ENCODE measurements at regions not wholly inside any gene's neighbourhood (a gene's known extent, or its start where the extent isn't known, plus 50 kb on each side); places are given as distances from the start of the nearest gene placed in this dataset.
A peak's percentile ranks its signal among the peaks of the same experiment; 100 is the strongest.

GRCh38 chr10:128851281-128851680 lies 615.8 kb upstream of the MGMT start:
- Mint-ChIP-seq H3K27ac (no peak overlapping the region), H3K4me3 (no peak overlapping the region), H3K9me3 (no peaks in the 10 kb centered on the region), H3K36me3 (no peaks in the 10 kb centered on the region), H3K4me1 (peaks cover 20% of the 10 kb centered on the region), H3K27me3 (ENCODE audit: insufficient read depth, low read depth) (peaks cover 8% of the 10 kb centered on the region)
- peaks cover 5% of the 10 kb centered on the region for H3K4me1 ChIP-seq
- H4K20me1 ChIP-seq (ENCODE audit: low read depth), result no peaks in the 10 kb centered on the region
- H3K36me3 ChIP-seq, result no peaks in the 10 kb centered on the region
- no peaks in the 10 kb centered on the region for H3K9me3 ChIP-seq (ENCODE audit: low read depth)
- no peak for DNase-seq (ENCODE audit: low spot score)
- H3K79me2 ChIP-seq (ENCODE audit: low read depth), result no peaks in the 10 kb centered on the region
- no peaks in the 10 kb centered on the region for H3F3A ChIP-seq (ENCODE audit: low read depth)
- no peak for TF ChIP-seq EZH2 (IDR thresholded peaks at IDR 0.05)
- TF ChIP-seq EZH2phosphoT487 (IDR thresholded peaks at IDR 0.05), result no peak
- no peak for TF ChIP-seq CTCF (IDR thresholded peaks at IDR 0.05)
- no peak overlapping the region for H3K4me3 ChIP-seq
- H2AFZ ChIP-seq (replicated peaks), result no peak overlapping the region
- H3K27me3 ChIP-seq, result no peaks in the 10 kb centered on the region
- H3K4me2 ChIP-seq, result no peak overlapping the region
- H3K9ac ChIP-seq, result no peak overlapping the region
- no peak overlapping the region for H3K27ac ChIP-seq

GRCh38 chr10:128851726-128852125 lies 615.3 kb upstream of the MGMT start:
- Mint-ChIP-seq H3K36me3 (no peaks in the 10 kb centered on the region), H3K27me3 (ENCODE audit: insufficient read depth, low read depth) (peaks cover 5% of the 10 kb centered on the region), H3K4me3 (no peak overlapping the region), H3K27ac (no peak overlapping the region), H3K4me1 (peaks cover 20% of the 10 kb centered on the region), H3K9me3 (no peaks in the 10 kb centered on the region)
- Histone ChIP-seq H3K27me3 (no peaks in the 10 kb centered on the region), H3K79me2 (ENCODE audit: low read depth) (no peaks in the 10 kb centered on the region), H3K4me1 (peaks cover 5% of the 10 kb centered on the region), H3K4me3 (no peak overlapping the region), H3K9me3 (ENCODE audit: low read depth) (no peaks in the 10 kb centered on the region), H2AFZ (replicated peaks) (no peak overlapping the region), H4K20me1 (ENCODE audit: low read depth) (no peaks in the 10 kb centered on the region), H3K36me3 (no peaks in the 10 kb centered on the region), H3K4me2 (no peak overlapping the region), H3K27ac (no peak overlapping the region), H3F3A (ENCODE audit: low read depth) (no peaks in the 10 kb centered on the region), H3K9ac (no peak overlapping the region)
- TF ChIP-seq EZH2phosphoT487 (IDR thresholded peaks at IDR 0.05) (no peak), EZH2 (IDR thresholded peaks at IDR 0.05) (no peak), CTCF (IDR thresholded peaks at IDR 0.05) (no peak)
- DNase-seq (ENCODE audit: low spot score), result no peak

- H3K4me2 ChIP-seq, result no peak overlapping the region
- no peaks in the 10 kb centered on the region for H3K9me3 ChIP-seq (ENCODE audit: low read depth)
- DNase-seq (ENCODE audit: low spot score), result no peak
- no peak overlapping the region for H3K27ac ChIP-seq
- Mint-ChIP-seq H3K9me3 (no peaks in the 10 kb centered on the region), H3K27ac (no peak overlapping the region), H3K27me3 (ENCODE audit: insufficient read depth, low read depth) (peaks cover 2% of the 10 kb centered on the region), H3K36me3 (no peaks in the 10 kb centered on the region), H3K4me3 (no peak overlapping the region), H3K4me1 (peaks cover 20% of the 10 kb centered on the region)
- no peaks in the 10 kb centered on the region for H4K20me1 ChIP-seq (ENCODE audit: low read depth)
- TF ChIP-seq EZH2phosphoT487 (IDR thresholded peaks at IDR 0.05) (no peak), CTCF (IDR thresholded peaks at IDR 0.05) (no peak)
- no peaks in the 10 kb centered on the region for H3K79me2 ChIP-seq (ENCODE audit: low read depth)
- no peak overlapping the region for H2AFZ ChIP-seq (replicated peaks)
- H3K27me3 ChIP-seq, result no peaks in the 10 kb centered on the region
- H3F3A ChIP-seq (ENCODE audit: low read depth), result no peaks in the 10 kb centered on the region
- no peaks in the 10 kb centered on the region for H3K36me3 ChIP-seq
- no peak overlapping the region for H3K9ac ChIP-seq
- H3K4me3 ChIP-seq, result no peak overlapping the region
- H3K4me1 ChIP-seq, result peaks cover 5% of the 10 kb centered on the region
These were observed 614.6 kb upstream of the MGMT start for GRCh38 chr10:128852449-128852848.

GRCh38 chr10:128852902-128853301 lies 614.1 kb upstream of the MGMT start:
- Histone ChIP-seq H3F3A (ENCODE audit: low read depth) (no peaks in the 10 kb centered on the region), H2AFZ (replicated peaks) (no peak overlapping the region), H3K36me3 (no peaks in the 10 kb centered on the region), H3K4me2 (no peak overlapping the region), H3K27ac (no peak overlapping the region), H3K79me2 (ENCODE audit: low read depth) (no peaks in the 10 kb centered on the region), H3K9me3 (ENCODE audit: low read depth) (no peaks in the 10 kb centered on the region), H3K4me3 (no peak overlapping the region), H3K9ac (no peak overlapping the region), H3K27me3 (no peaks in the 10 kb centered on the region), H3K4me1 (peaks cover 5% of the 10 kb centered on the region), H4K20me1 (ENCODE audit: low read depth) (no peaks in the 10 kb centered on the region)
- Mint-ChIP-seq H3K36me3 (no peaks in the 10 kb centered on the region), H3K4me1 (peaks cover 20% of the 10 kb centered on the region), H3K4me3 (peak overlapping the region; percentile 30), H3K27ac (no peak overlapping the region), H3K9me3 (no peaks in the 10 kb centered on the region), H3K27me3 (ENCODE audit: insufficient read depth, low read depth) (peaks cover 2% of the 10 kb centered on the region)
- TF ChIP-seq EZH2phosphoT487 (IDR thresholded peaks at IDR 0.05), result no peak
- no peak for DNase-seq (ENCODE audit: low spot score)
